K562 (cell line): ENCODE measurements at regions not wholly inside any gene's neighbourhood (a gene's known extent, or its start where the extent isn't known, plus 50 kb on each side); places are given as distances from the start of the nearest gene placed in this dataset.

Experiments used
- ATAC-seq: fragments of 200-7000 bp; cut with Tn5 transposase; 3 replicates; pipeline ENCODE4 v1.9.1; 2020; ENCODE audit warnings: moderate library complexity
- BruUV-seq: library from RNA; stranded (reverse); fragments of 400-500 nt; replicated peaks from 2 replicates; lab custom pipeline; 2021; lab: Mats Ljungman, UMichigan
- CTCF ChIA-PET: fragments of 300-600 bp; formaldehyde crosslinking; extraction: SDS; loops from one replicate; lab custom pipeline; 2021; ENCODE audit warnings: low intra/inter-chr PET ratio; lab: Yijun Ruan, JAX
- POLR2A ChIA-PET: fragments of 300-600, 350-650 bp; sonication (Branson Sonifier 250); formaldehyde crosslinking; extraction: SDS; loops from one replicate; lab custom pipeline; 2021; ENCODE audit warnings: antibody characterized with exemption, inconsistent platforms; lab: Yijun Ruan, JAX
- DNase-seq, 4 experiments: peaks; one replicate each; pipeline versions ENCODE4 v3.0.0 to v3.0.0-alpha.2; 2011 to 2018; ENCODE audit warnings: low spot score in 3 of 4, mixed read lengths in 3 of 4; ENCODE audit errors: extremely low read depth in 1 of 4
- FAIRE-seq: peaks from 2 replicates; lab custom pipeline; 2011; peaks lifted over from hg19 to GRCh38; lab: Jason Lieb, UNC
- H2AFZ ChIP-seq: 2 replicates; pipeline ENCODE4 v1.6.0; 2011; ENCODE audit warnings: low read depth, low read length, control low read depth, inconsistent platforms
- H3K27ac ChIP-seq: fragments of 200-600 bp; 3 replicates; pipeline ENCODE4 v1.8.0; 2011; ENCODE audit warnings: low read depth, mild to moderate bottlenecking, control low read depth, inconsistent platforms, low read length, moderate library complexity, mixed read lengths; ENCODE audit errors: extremely low read depth
- H3K27me3 ChIP-seq, 2 experiments: fragments of 300-600 bp in 1 of 2; 2 replicates in 1 of 2; 3 replicates in 1 of 2; pipeline versions ENCODE4 v1.6.0 to v1.8.0; 2011; ENCODE audit warnings: inconsistent platforms in 2 of 2, low read length in 2 of 2, mild to moderate bottlenecking in 1 of 2, mixed read lengths in 1 of 2, moderate library complexity in 1 of 2; ENCODE audit not compliant: control insufficient read depth in 2 of 2, insufficient read depth in 2 of 2
- H3K36me3 ChIP-seq: fragments of 300-600 bp; 3 replicates; pipeline ENCODE4 v1.8.0; 2011; ENCODE audit warnings: mild to moderate bottlenecking, low read length, inconsistent platforms; ENCODE audit not compliant: control insufficient read depth, insufficient read depth
- H3K4me1 ChIP-seq, 2 experiments: fragments of 200-600 bp in 1 of 2; replicated peaks in 1 of 2; 2 replicates in 1 of 2; 3 replicates in 1 of 2; pipeline versions ENCODE4 v1.5.1 to v1.8.0; 2011; ENCODE audit warnings: inconsistent platforms in 2 of 2, low read length in 2 of 2, mild to moderate bottlenecking in 1 of 2, mixed read lengths in 1 of 2, moderate library complexity in 1 of 2; ENCODE audit not compliant: control insufficient read depth in 2 of 2, insufficient read depth in 2 of 2
- H3K4me2 ChIP-seq: 2 replicates; pipeline ENCODE4 v1.6.1; 2011; ENCODE audit warnings: low read length, control low read depth, inconsistent platforms, mixed read lengths; ENCODE audit not compliant: insufficient read depth
- H3K4me3 ChIP-seq: fragments of 200-600 bp; sonication (generic), shearing (Covaris generic); 2 replicates; pipeline ENCODE4 v1.5.1; 2016; ENCODE audit warnings: control low read depth, inconsistent platforms
- H3K79me2 ChIP-seq: fragments of 200-600 bp; 3 replicates; pipeline ENCODE4 v1.8.0; 2011; ENCODE audit warnings: low read length, inconsistent platforms; ENCODE audit not compliant: control insufficient read depth, insufficient read depth
- H3K9ac ChIP-seq, 2 experiments: 2 replicates each; pipeline versions ENCODE4 v1.6.0 to v1.6.1; 2011; ENCODE audit warnings: low read depth in 2 of 2, low read length in 2 of 2, control low read depth in 1 of 2, inconsistent platforms in 1 of 2, mild to moderate bottlenecking in 1 of 2, mixed read lengths in 1 of 2; ENCODE audit not compliant: insufficient read depth in 1 of 2
- H3K9me1 ChIP-seq: one replicate; pipeline ENCODE4 v1.6.0; 2011; ENCODE audit warnings: inconsistent platforms, mild to moderate bottlenecking, low read length, moderate library complexity; ENCODE audit not compliant: control insufficient read depth, insufficient read depth
- H3K9me3 ChIP-seq: replicated peaks from 2 replicates; pipeline ENCODE4 v1.5.1; 2011; ENCODE audit warnings: low read depth, low read length, inconsistent platforms; ENCODE audit not compliant: control insufficient read depth, insufficient read depth
- H4K20me1 ChIP-seq: replicated peaks from 2 replicates; pipeline ENCODE4 v1.6.1; 2011; ENCODE audit warnings: low read length, inconsistent platforms, mixed read lengths; ENCODE audit not compliant: control insufficient read depth, insufficient read depth
- ATF7 ChIP-seq: fragments of 450-650 bp; IDR thresholded peaks from 2 replicates; pipeline ENCODE4 v1.7.1; 2014; ENCODE audit warnings: mild to moderate bottlenecking, moderate library complexity
- BRCA1 ChIP-seq, 2 experiments: fragments of 450-650 bp in 1 of 2; sonication (generic) in 1 of 2; formaldehyde crosslinking in 1 of 2; IDR thresholded peaks; 2 replicates each; pipeline versions ENCODE4 v1.5.0 to v1.6.1; 2017 to 2020; ENCODE audit warnings: mild to moderate bottlenecking in 1 of 2, missing genetic modification reagents in 1 of 2
- CREB3 ChIP-seq: fragments of 450-650 bp; conservative IDR thresholded peaks from 2 replicates; pipeline ENCODE4 v1.6.1; 2016; ENCODE audit warnings: missing genetic modification characterization, low read depth, mild to moderate bottlenecking, missing compliant biosample characterization, moderate library complexity
- KDM4B ChIP-seq, 2 experiments: fragments of 450-650 bp in 1 of 2; sonication (generic) in 1 of 2; IDR thresholded peaks; 2 replicates each; pipeline ENCODE4 v1.6.1; 2016 to 2017; ENCODE audit warnings: borderline replicate concordance in 2 of 2, antibody characterized with exemption in 1 of 2, low read depth in 1 of 2, mild to moderate bottlenecking in 1 of 2
- L3MBTL2 ChIP-seq: fragments of 450-650 bp; IDR thresholded peaks from 2 replicates; pipeline ENCODE4 v1.6.1; 2016; ENCODE audit warnings: mild to moderate bottlenecking, moderate library complexity
- NFXL1 ChIP-seq: fragments of 450-650 bp; formaldehyde crosslinking; IDR thresholded peaks from 2 replicates; pipeline ENCODE4 v1.4.0; 2021; ENCODE audit warnings: mild to moderate bottlenecking
- PPARD ChIP-seq: fragments of 250-450 bp; sonication (Bioruptor Pico); IDR thresholded peaks from 2 replicates; pipeline ENCODE4 v1.8.0; 2022; ENCODE audit warnings: inconsistent platforms, mild to moderate bottlenecking, moderate library complexity
- SAFB ChIP-seq: fragments of 200-400 bp; formaldehyde crosslinking; IDR thresholded peaks from 2 replicates; pipeline ENCODE4 v1.6.1; 2017; ENCODE audit warnings: low read depth, low read length, borderline replicate concordance
- TEAD1 ChIP-seq, 2 experiments: fragments of 450-650 bp in 1 of 2; sonication (generic) in 1 of 2; formaldehyde crosslinking; IDR thresholded peaks; 2 replicates each; pipeline versions ENCODE4 v1.4.0 to v1.8.0; 2020 to 2022; ENCODE audit warnings: mild to moderate bottlenecking in 2 of 2, missing genetic modification reagents in 1 of 2
- THAP12 ChIP-seq: fragments of 250-450 bp; sonication (Bioruptor Pico); IDR thresholded peaks from 2 replicates; pipeline ENCODE4 v1.9.0; 2021; ENCODE audit warnings: mild to moderate bottlenecking, inconsistent platforms
- THRB ChIP-seq: fragments of 450-650 bp; formaldehyde crosslinking; conservative IDR thresholded peaks from 2 replicates; pipeline ENCODE4 v1.4.0; 2022; ENCODE audit warnings: mild to moderate bottlenecking, missing genetic modification characterization
- ZNF184 ChIP-seq: sonication (generic); formaldehyde crosslinking; IDR thresholded peaks from 2 replicates; pipeline ENCODE4 v1.5.0; 2020; ENCODE audit warnings: missing genetic modification reagents
- ZNF280B ChIP-seq: fragments of 250-450 bp; sonication (Bioruptor Pico); IDR thresholded peaks from 2 replicates; pipeline ENCODE4 v1.5.1; 2021; ENCODE audit warnings: mild to moderate bottlenecking
- ZNF561 ChIP-seq: fragments of 450-650 bp; formaldehyde crosslinking; conservative IDR thresholded peaks from 2 replicates; pipeline ENCODE4 v1.4.0; 2020; ENCODE audit warnings: mild to moderate bottlenecking, moderate library complexity
- WGBS: fragments of 100-300 bp; shearing (Covaris generic); methylation state at CpG from one replicate; pipeline ENCODE4 v1.1.6; 2016; ENCODE audit warnings: low coverage, mixed read lengths; ENCODE audit not compliant: insufficient coverage; ENCODE audit errors: missing lambda C conversion rate; 5-methylcytosine and 5-hydroxymethylcytosine counted together
- in situ Hi-C: fragments of 300-500 bp; cut with MboI; formaldehyde crosslinking; loops from 4 replicates; pipeline ENCODE4 v1.15.0; 2018; ENCODE audit warnings: inconsistent platforms, mixed read lengths
- intact Hi-C: fragments of 100-400 bp; cut with micrococcal nuclease; formaldehyde crosslinking; loops from 2 replicates; pipeline ENCODE4 v1.14.2; 2022

GRCh38 chr15:37339856-37340255 is 239.5 kb upstream of the MEIS2 start (continued):
- no peak for TF ChIP-seq ZNF561 (CRISPR knock-in tag)
- TF ChIP-seq BRCA1 (IDR thresholded peaks at IDR 0.05): no peak
- TF ChIP-seq BRCA1 (CRISPR knock-in tag; IDR thresholded peaks at IDR 0.05): no peak
- no peak for TF ChIP-seq THRB (CRISPR knock-in tag)
- TF ChIP-seq ZNF184 (CRISPR knock-in tag): no peak

GRCh38 chr15:37340438-37340837 is 240.1 kb upstream of the MEIS2 start:
- in situ Hi-C loops: no loop called here
- TF ChIP-seq TEAD1 (CRISPR knock-in tag; IDR thresholded peaks at IDR 0.05) (no peak), SAFB (no peak), THAP12 (CRISPR knock-in tag) (no peak), ATF7 (no peak), PPARD (CRISPR knock-in tag) (no peak), NFXL1 (no peak), KDM4B (IDR thresholded peaks at IDR 0.05; ENCODE audit: borderline replicate concordance in 2 of 2, low read depth in 1 of 2) (no peak), ZNF280B (CRISPR knock-in tag) (no peak), CREB3 (tag) (no peak), L3MBTL2 (no peak)

More at GRCh38 chr15:37340438-37340837, 240.1 kb upstream of the MEIS2 start:
- intact Hi-C loops: no loop called here
- no peak for DNase-seq
- no peak overlapping the region for H3K4me3 ChIP-seq
- POLR2A ChIA-PET: no interaction called here
- 3% methylated on average over 2 of the region's 2 CpGs for WGBS
- H3K9me1 ChIP-seq: no peaks in the 10 kb centered on the region
- no peak for ATAC-seq
- CTCF ChIA-PET: no interaction called here
- H3K9ac ChIP-seq: no peak overlapping the region
- H3K27me3 ChIP-seq: no peaks in the 10 kb centered on the region
- H3K36me3 ChIP-seq: no peaks in the 10 kb centered on the region
- no peaks in the 10 kb centered on the region for H3K9me3 ChIP-seq
- no TSS peak for BruUV-seq
- no peak overlapping the region for H3K4me2 ChIP-seq
- no peaks in the 10 kb centered on the region for H4K20me1 ChIP-seq
- no peak for FAIRE-seq
- H3K27ac ChIP-seq: no peak overlapping the region
- no peak overlapping the region for H2AFZ ChIP-seq
- no peaks in the 10 kb centered on the region for H3K79me2 ChIP-seq
- no peaks in the 10 kb centered on the region for H3K4me1 ChIP-seq
